Suppressor macrophage (primary cell): ENCODE measurements at regions not wholly inside any gene's neighbourhood (a gene's known extent, or its start where the extent isn't known, plus 50 kb on each side); places are given as distances from the start of the nearest gene placed in this dataset.

ENCODE experiments used
- DNase-seq, 4 experiments: peaks; one replicate each; pipeline ENCODE4 v3.0.0-alpha.2; 2020 to 2022

- no peak for DNase-seq
These were observed 184.2 kb upstream of the RPL38 start for GRCh38 chr17:74019271-74019670.

GRCh38 chr17:74019860-74020259, 183.6 kb upstream of the RPL38 start:
- no peak for DNase-seq

- no peak for DNase-seq
These were observed 183.0 kb upstream of the RPL38 start for GRCh38 chr17:74020522-74020921.

GRCh38 chr17:74024871-74025531, 178.5 kb upstream of the RPL38 start:
- DNase-seq: no peak

- no peak for DNase-seq
These were observed 176.0 kb upstream of the RPL38 start for GRCh38 chr17:74027444-74027843.

GRCh38 chr17:74028354-74029116, 174.9 kb upstream of the RPL38 start:
- DNase-seq: no peak

- DNase-seq: no peak
These were observed 172.0 kb upstream of the RPL38 start for GRCh38 chr17:74031316-74032090.

GRCh38 chr17:74032222-74032621, 171.3 kb upstream of the RPL38 start:
- DNase-seq: no peak

GRCh38 chr17:74037320-74037719, 166.2 kb upstream of the RPL38 start:
- DNase-seq: no peak

GRCh38 chr17:74040291-74040690, 163.2 kb upstream of the RPL38 start:
- DNase-seq: no peak

- DNase-seq: no peak
These were observed 162.7 kb upstream of the RPL38 start for GRCh38 chr17:74040729-74041128.

GRCh38 chr17:74041869-74042640, 161.4 kb upstream of the RPL38 start:
- no peak for DNase-seq

- peak in 2 of 4 experiments; percentile 2 to 9 for DNase-seq
These were observed 160.6 kb upstream of the RPL38 start for GRCh38 chr17:74042744-74043486.

GRCh38 chr17:74043976-74044375, 159.5 kb upstream of the RPL38 start:
- no peak for DNase-seq

- DNase-seq: no peak
These were observed 157.7 kb upstream of the RPL38 start for GRCh38 chr17:74045608-74046280.

- DNase-seq: no peak
These were observed 154.1 kb upstream of the RPL38 start for GRCh38 chr17:74049167-74049966.

GRCh38 chr17:74049967-74050458, 153.5 kb upstream of the RPL38 start:
- no peak for DNase-seq

GRCh38 chr17:74051348-74051747, 152.1 kb upstream of the RPL38 start:
- DNase-seq: no peak

- DNase-seq: no peak
These were observed 150.3 kb upstream of the RPL38 start for GRCh38 chr17:74052993-74053711.

GRCh38 chr17:74053712-74054078, 149.8 kb upstream of the RPL38 start:
- DNase-seq: no peak
